Progenitor cell of endocrine pancreas (in vitro differentiated cells): ENCODE measurements at regions not wholly inside any gene's neighbourhood (a gene's known extent, or its start where the extent isn't known, plus 50 kb on each side); places are given as distances from the start of the nearest gene placed in this dataset.
"Not testable (repeated sequence)": the region's sequence is repeated elsewhere in the genome, so short reads cannot be mapped to it uniquely, and the experiment has no call there.

Experiments used
- DNase-seq: peaks from one replicate; pipeline ENCODE4 v3.0.0; 2021; ENCODE audit warnings: low spot score; ENCODE audit not compliant: unreplicated experiment
- H3K27ac Mint-ChIP-seq: 2 replicates; pipeline ENCODE4 v1.8.0; 2021; ENCODE audit warnings: mild to moderate bottlenecking, moderate library complexity, mixed read lengths
- H3K27me3 Mint-ChIP-seq: 2 replicates; pipeline ENCODE4 v1.8.0; 2021; ENCODE audit warnings: mixed read lengths
- H3K36me3 Mint-ChIP-seq: 2 replicates; pipeline ENCODE4 v1.8.0; 2022; ENCODE audit warnings: mixed read lengths; ENCODE audit not compliant: insufficient read depth
- H3K4me1 Mint-ChIP-seq: 2 replicates; pipeline ENCODE4 v1.8.0; 2021; ENCODE audit warnings: low read depth, mixed read lengths
- H3K4me3 Mint-ChIP-seq: 2 replicates; pipeline ENCODE4 v1.8.0; 2021; ENCODE audit warnings: low read depth, mild to moderate bottlenecking, moderate library complexity, mixed read lengths
- H3K9me3 Mint-ChIP-seq: 2 replicates; pipeline ENCODE4 v1.8.0; 2021; ENCODE audit warnings: low read depth, mixed read lengths
- CTCF ChIP-seq: fragments of 200-600 bp; sonication (generic); IDR thresholded peaks from one replicate; pipeline ENCODE4 v1.5.0; 2021; ENCODE audit warnings: antibody characterized with exemption, mild to moderate bottlenecking; ENCODE audit not compliant: unreplicated experiment

GRCh38 chr4:66562276-66562806, 892.1 kb upstream of the EPHA5 start:
- no peak for TF ChIP-seq CTCF
- DNase-seq: no peak
- H3K4me1 Mint-ChIP-seq: peaks cover 8% of the 10 kb centered on the region
- H3K27ac Mint-ChIP-seq: no peak overlapping the region
- H3K4me3 Mint-ChIP-seq: no peak overlapping the region
- no peaks in the 10 kb centered on the region for H3K27me3 Mint-ChIP-seq
- no peaks in the 10 kb centered on the region for H3K36me3 Mint-ChIP-seq
- H3K9me3 Mint-ChIP-seq: peaks cover 5% of the 10 kb centered on the region

GRCh38 chr4:66561465-66562053, 891.3 kb upstream of the EPHA5 start:
- not testable (repeated sequence) for H3K27me3 Mint-ChIP-seq, DNase-seq, H3K9me3 Mint-ChIP-seq, H3K36me3 Mint-ChIP-seq, H3K27ac Mint-ChIP-seq, H3K4me3 Mint-ChIP-seq, H3K4me1 Mint-ChIP-seq

- Mint-ChIP-seq H3K9me3 (peaks cover 5% of the 10 kb centered on the region), H3K4me3 (no peak overlapping the region), H3K36me3 (no peaks in the 10 kb centered on the region), H3K4me1 (peaks cover 14% of the 10 kb centered on the region), H3K27me3 (no peaks in the 10 kb centered on the region), H3K27ac (no peak overlapping the region)
- DNase-seq: no peak
- TF ChIP-seq CTCF: no peak
Observed at GRCh38 chr4:66558651-66559050, 888.4 kb upstream of the EPHA5 start.

- no peak overlapping the region for H3K27ac Mint-ChIP-seq
- peaks cover 1% of the 10 kb centered on the region for H3K36me3 Mint-ChIP-seq
- DNase-seq: no peak
- H3K4me1 Mint-ChIP-seq: peaks cover 14% of the 10 kb centered on the region
- no peak for TF ChIP-seq CTCF
- no peaks in the 10 kb centered on the region for H3K27me3 Mint-ChIP-seq
- H3K4me3 Mint-ChIP-seq: no peak overlapping the region
- H3K9me3 Mint-ChIP-seq: peaks cover 8% of the 10 kb centered on the region
Observed at GRCh38 chr4:66556651-66557278, 886.5 kb upstream of the EPHA5 start.

GRCh38 chr4:66555301-66555700, 885.0 kb upstream of the EPHA5 start:
- peaks cover 14% of the 10 kb centered on the region for H3K4me1 Mint-ChIP-seq
- H3K27me3 Mint-ChIP-seq: no peaks in the 10 kb centered on the region
- H3K27ac Mint-ChIP-seq: no peak overlapping the region
- no peak overlapping the region for H3K4me3 Mint-ChIP-seq
- DNase-seq: no peak
- peaks cover 8% of the 10 kb centered on the region for H3K9me3 Mint-ChIP-seq
- TF ChIP-seq CTCF: no peak
- peaks cover 1% of the 10 kb centered on the region for H3K36me3 Mint-ChIP-seq

GRCh38 chr4:66554826-66555225, 884.5 kb upstream of the EPHA5 start:
- H3K9me3 Mint-ChIP-seq: peaks cover 8% of the 10 kb centered on the region
- H3K27ac Mint-ChIP-seq: no peak overlapping the region
- peaks cover 1% of the 10 kb centered on the region for H3K36me3 Mint-ChIP-seq
- no peak for TF ChIP-seq CTCF
- DNase-seq: no peak
- no peaks in the 10 kb centered on the region for H3K27me3 Mint-ChIP-seq
- peaks cover 14% of the 10 kb centered on the region for H3K4me1 Mint-ChIP-seq
- H3K4me3 Mint-ChIP-seq: no peak overlapping the region

- DNase-seq, H3K27ac Mint-ChIP-seq, H3K4me3 Mint-ChIP-seq, H3K4me1 Mint-ChIP-seq, H3K27me3 Mint-ChIP-seq, H3K36me3 Mint-ChIP-seq: not testable (repeated sequence)
- H3K9me3 Mint-ChIP-seq: peaks cover 18% of the 10 kb centered on the region
Observed at GRCh38 chr4:66545301-66545700, 875.0 kb upstream of the EPHA5 start.
